DND-41 (cell line): ENCODE measurements at regions not wholly inside any gene's neighbourhood (a gene's known extent, or its start where the extent isn't known, plus 50 kb on each side); places are given as distances from the start of the nearest gene placed in this dataset.

Experiments used
- ATAC-seq: fragments of 200-7000 bp; cut with Tn5 transposase; 3 replicates; pipeline ENCODE4 v1.9.1; 2021; ENCODE audit warnings: low read depth; ENCODE audit not compliant: insufficient read depth
- DNase-seq: peaks from one replicate; pipeline ENCODE4 v3.0.0-alpha.2; 2020
- H2AFZ ChIP-seq: 2 replicates; pipeline ENCODE4 v1.6.0; 2012; ENCODE audit warnings: low read depth, low read length
- H3K27ac ChIP-seq: 2 replicates; pipeline ENCODE4 v1.5.1; 2012; ENCODE audit warnings: low read length, inconsistent platforms
- H3K27me3 ChIP-seq: fragments of 200-600 bp; sonication (generic); 2 replicates; pipeline ENCODE4 v1.6.0; 2012; ENCODE audit warnings: low read length, mild to moderate bottlenecking, inconsistent platforms; ENCODE audit not compliant: insufficient read depth, poor library complexity
- H3K36me3 ChIP-seq: 2 replicates; pipeline ENCODE4 v1.5.1; 2012; ENCODE audit warnings: low read length, inconsistent platforms; ENCODE audit not compliant: insufficient read depth
- H3K4me1 ChIP-seq: 2 replicates; pipeline ENCODE4 v1.5.1; 2012; ENCODE audit warnings: mild to moderate bottlenecking, low read length; ENCODE audit not compliant: insufficient read depth
- H3K4me2 ChIP-seq: 2 replicates; pipeline ENCODE4 v1.6.0; 2012; ENCODE audit warnings: mild to moderate bottlenecking, moderate library complexity, low read length, inconsistent platforms; ENCODE audit not compliant: insufficient read depth
- H3K4me3 ChIP-seq, 2 experiments: fragments of 200-600 bp in 1 of 2; shearing (Covaris generic) in 1 of 2; 2 replicates each; pipeline ENCODE4 v1.5.1; 2012 to 2016; ENCODE audit warnings: inconsistent platforms in 2 of 2, low read length in 2 of 2, mild to moderate bottlenecking in 2 of 2, low read depth in 1 of 2, moderate library complexity in 1 of 2
- H3K79me2 ChIP-seq: 2 replicates; pipeline ENCODE4 v1.6.0; 2012; ENCODE audit warnings: low read length, inconsistent platforms; ENCODE audit not compliant: insufficient read depth
- H3K9ac ChIP-seq: 2 replicates; pipeline ENCODE4 v1.6.0; 2012; ENCODE audit warnings: low read depth, mild to moderate bottlenecking, inconsistent platforms, low read length, moderate library complexity
- H3K9me3 ChIP-seq: 2 replicates; pipeline ENCODE4 v1.5.1; 2012; ENCODE audit warnings: low read length, moderate library complexity, mild to moderate bottlenecking, inconsistent platforms; ENCODE audit not compliant: insufficient read depth, severe bottlenecking
- H4K20me1 ChIP-seq: 2 replicates; pipeline ENCODE4 v1.6.0; 2012; ENCODE audit warnings: low read length; ENCODE audit not compliant: insufficient read depth
- CTCF ChIP-seq: IDR thresholded peaks from 2 replicates; pipeline ENCODE4 v1.5.1; 2012; ENCODE audit warnings: borderline replicate concordance, low read length, moderate library complexity, mild to moderate bottlenecking; ENCODE audit not compliant: poor library complexity, severe bottlenecking; ENCODE audit errors: extremely low read depth
- EZH2 ChIP-seq: IDR thresholded peaks from 3 replicates; pipeline ENCODE4 v1.6.1; 2012; ENCODE audit warnings: borderline replicate concordance, low read depth, mild to moderate bottlenecking, moderate library complexity, low read length, inconsistent platforms; ENCODE audit not compliant: severe bottlenecking

GRCh38 chrX:5756616-5757015 lies 472.1 kb downstream of the NLGN4X start:
- DNase-seq (no peak), ATAC-seq (no peak)
- H3K4me1 ChIP-seq = no peaks in the 10 kb centered on the region
- no peaks in the 10 kb centered on the region for H4K20me1 ChIP-seq
- H2AFZ ChIP-seq = no peak overlapping the region
- no peak overlapping the region for H3K4me2 ChIP-seq
- no peak overlapping the region for H3K9ac ChIP-seq
- H3K4me3 ChIP-seq = no peak overlapping the region
- no peaks in the 10 kb centered on the region for H3K9me3 ChIP-seq
- H3K79me2 ChIP-seq = no peaks in the 10 kb centered on the region
- H3K27me3 ChIP-seq = no peaks in the 10 kb centered on the region
- no peaks in the 10 kb centered on the region for H3K36me3 ChIP-seq
- H3K27ac ChIP-seq = no peak overlapping the region
- TF ChIP-seq EZH2 (no peak), CTCF (no peak)

DNA sequence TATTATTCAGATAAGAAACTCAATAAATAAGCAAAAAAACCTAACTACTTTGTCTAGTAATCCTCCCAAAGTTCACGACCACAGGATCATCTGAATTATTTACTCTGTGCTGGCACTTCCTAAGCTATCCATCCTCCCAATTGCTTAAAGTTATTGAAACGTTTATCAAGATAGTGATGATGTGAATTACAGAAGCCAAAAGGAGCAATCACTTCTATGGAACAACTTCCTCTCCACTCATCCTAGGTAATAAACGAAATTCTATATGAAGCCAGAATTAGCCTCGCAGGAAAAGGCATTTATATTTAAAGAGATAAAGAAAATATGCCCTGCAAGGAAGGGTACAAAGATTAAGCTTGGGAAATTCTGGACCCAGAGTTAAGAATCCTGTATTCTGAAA lies 475.4 kb downstream of the NLGN4X start:
- Histone ChIP-seq H3K9me3 (no peaks in the 10 kb centered on the region), H3K4me3 (no peak overlapping the region), H3K4me2 (no peak overlapping the region), H3K27me3 (no peaks in the 10 kb centered on the region), H3K27ac (no peak overlapping the region), H3K36me3 (no peaks in the 10 kb centered on the region), H2AFZ (no peak overlapping the region), H4K20me1 (no peaks in the 10 kb centered on the region), H3K9ac (no peak overlapping the region), H3K79me2 (no peaks in the 10 kb centered on the region), H3K4me1 (no peaks in the 10 kb centered on the region)
- TF ChIP-seq EZH2 (no peak), CTCF (no peak)
- ATAC-seq (no peak), DNase-seq (no peak)

- Histone ChIP-seq H2AFZ (no peak overlapping the region), H3K4me2 (no peak overlapping the region), H3K36me3 (no peaks in the 10 kb centered on the region), H3K27me3 (no peaks in the 10 kb centered on the region), H3K4me1 (no peaks in the 10 kb centered on the region), H3K27ac (no peak overlapping the region), H3K9me3 (no peaks in the 10 kb centered on the region), H3K4me3 (no peak overlapping the region), H3K79me2 (no peaks in the 10 kb centered on the region), H4K20me1 (no peaks in the 10 kb centered on the region), H3K9ac (no peak overlapping the region)
- DNase-seq = no peak
- no peak for ATAC-seq
- TF ChIP-seq EZH2 (no peak), CTCF (no peak)
Observed at GRCh38 chrX:5752831-5753230, 475.8 kb downstream of the NLGN4X start.

- H2AFZ ChIP-seq = no peak overlapping the region
- H3K27ac ChIP-seq = no peak overlapping the region
- no peak overlapping the region for H3K9ac ChIP-seq
- H4K20me1 ChIP-seq = no peaks in the 10 kb centered on the region
- H3K4me3 ChIP-seq = no peak overlapping the region
- no peaks in the 10 kb centered on the region for H3K79me2 ChIP-seq
- H3K4me2 ChIP-seq = no peak overlapping the region
- DNase-seq (no peak), ATAC-seq (no peak)
- TF ChIP-seq EZH2 (no peak), CTCF (no peak)
- no peaks in the 10 kb centered on the region for H3K9me3 ChIP-seq
- no peaks in the 10 kb centered on the region for H3K27me3 ChIP-seq
- H3K4me1 ChIP-seq = no peaks in the 10 kb centered on the region
- no peaks in the 10 kb centered on the region for H3K36me3 ChIP-seq
Observed at GRCh38 chrX:5748586-5749150, 480.0 kb downstream of the NLGN4X start.
